Caco-2 (cell line): ENCODE measurements at regions not wholly inside any gene's neighbourhood (a gene's known extent, or its start where the extent isn't known, plus 50 kb on each side); places are given as distances from the start of the nearest gene placed in this dataset.

Experiments
- BruUV-seq: library from RNA; stranded (reverse); fragments of 400-500 nt; replicated peaks from 2 replicates; lab custom pipeline; 2021; lab: Mats Ljungman, UMichigan
- CTCF ChIA-PET: fragments of 300-600 bp; sonication (Branson Sonifier 250); formaldehyde crosslinking; loops from one replicate; lab custom pipeline; 2022; ENCODE audit warnings: antibody characterized with exemption; lab: Charles Lee
- POLR2A ChIA-PET: fragments of 300-600 bp; sonication (Branson Sonifier 250); formaldehyde crosslinking; loops from one replicate; lab custom pipeline; 2022; ENCODE audit warnings: antibody characterized with exemption; lab: Charles Lee
- DNase-seq, 2 experiments: peaks; one replicate each; pipeline versions ENCODE4 v3.0.0 to v3.0.0-alpha.2; 2020 to 2022
- H3K27me3 ChIP-seq: replicated peaks from 2 replicates; pipeline ENCODE4 v1.6.0; 2011; ENCODE audit warnings: low read length; ENCODE audit not compliant: control insufficient read depth, insufficient read depth
- H3K36me3 ChIP-seq: 2 replicates; pipeline ENCODE4 v1.5.1; 2011; ENCODE audit warnings: low read length; ENCODE audit not compliant: control insufficient read depth, insufficient read depth
- H3K4me1 ChIP-seq: fragments of 250-450 bp; sonication (Bioruptor Pico); 2 replicates; pipeline ENCODE4 v1.5.1; 2020; ENCODE audit warnings: mild to moderate bottlenecking
- H3K4me3 ChIP-seq: 2 replicates; pipeline ENCODE4 v1.5.1; 2011; ENCODE audit warnings: low read depth, mild to moderate bottlenecking, control low read depth, low read length
- H3K9me3 ChIP-seq: fragments of 250-450 bp; sonication (Bioruptor Pico); 2 replicates; pipeline ENCODE4 v1.5.1; 2020; ENCODE audit warnings: mild to moderate bottlenecking, moderate library complexity
- H3K27ac Mint-ChIP-seq: one replicate; pipeline ENCODE4 v1.8.0; 2022; ENCODE audit warnings: mixed read lengths; ENCODE audit not compliant: unreplicated experiment
- H3K27me3 Mint-ChIP-seq: one replicate; pipeline ENCODE4 v1.8.0; 2022; ENCODE audit warnings: mixed read lengths; ENCODE audit not compliant: insufficient read depth, unreplicated experiment
- H3K36me3 Mint-ChIP-seq: one replicate; pipeline ENCODE4 v1.8.0; 2022; ENCODE audit warnings: mild to moderate bottlenecking, mixed read lengths; ENCODE audit not compliant: insufficient read depth, unreplicated experiment
- H3K4me1 Mint-ChIP-seq: one replicate; pipeline ENCODE4 v1.8.0; 2022; ENCODE audit warnings: low read depth, mixed read lengths; ENCODE audit not compliant: unreplicated experiment
- H3K4me3 Mint-ChIP-seq: one replicate; pipeline ENCODE4 v1.8.0; 2022; ENCODE audit warnings: mild to moderate bottlenecking, moderate library complexity, mixed read lengths; ENCODE audit not compliant: unreplicated experiment
- H3K9me3 Mint-ChIP-seq: one replicate; pipeline ENCODE4 v1.8.0; 2022; ENCODE audit warnings: mixed read lengths; ENCODE audit not compliant: unreplicated experiment
- intact Hi-C: fragments of 100-400 bp; cut with micrococcal nuclease; formaldehyde crosslinking; loops from one replicate; pipeline ENCODE4 v1.10.0; 2022; ENCODE audit not compliant: unreplicated experiment
- TF ChIP-seq, protein P1 (sequence below), 2 experiments: fragments of 200-600 bp in 1 of 2; IDR thresholded peaks; 1 replicate in 1 of 2; 2 replicates in 1 of 2; pipeline versions ENCODE4 v1.5.1 to v1.8.0; 2011 to 2022; ENCODE audit warnings: antibody characterized with exemption in 1 of 2, control low read depth in 1 of 2, inconsistent platforms in 1 of 2, low read depth in 1 of 2, low read length in 1 of 2, mild to moderate bottlenecking in 1 of 2, moderate library complexity in 1 of 2; ENCODE audit not compliant: insufficient read depth in 1 of 2, severe bottlenecking in 1 of 2, unreplicated experiment in 1 of 2

DNA sequence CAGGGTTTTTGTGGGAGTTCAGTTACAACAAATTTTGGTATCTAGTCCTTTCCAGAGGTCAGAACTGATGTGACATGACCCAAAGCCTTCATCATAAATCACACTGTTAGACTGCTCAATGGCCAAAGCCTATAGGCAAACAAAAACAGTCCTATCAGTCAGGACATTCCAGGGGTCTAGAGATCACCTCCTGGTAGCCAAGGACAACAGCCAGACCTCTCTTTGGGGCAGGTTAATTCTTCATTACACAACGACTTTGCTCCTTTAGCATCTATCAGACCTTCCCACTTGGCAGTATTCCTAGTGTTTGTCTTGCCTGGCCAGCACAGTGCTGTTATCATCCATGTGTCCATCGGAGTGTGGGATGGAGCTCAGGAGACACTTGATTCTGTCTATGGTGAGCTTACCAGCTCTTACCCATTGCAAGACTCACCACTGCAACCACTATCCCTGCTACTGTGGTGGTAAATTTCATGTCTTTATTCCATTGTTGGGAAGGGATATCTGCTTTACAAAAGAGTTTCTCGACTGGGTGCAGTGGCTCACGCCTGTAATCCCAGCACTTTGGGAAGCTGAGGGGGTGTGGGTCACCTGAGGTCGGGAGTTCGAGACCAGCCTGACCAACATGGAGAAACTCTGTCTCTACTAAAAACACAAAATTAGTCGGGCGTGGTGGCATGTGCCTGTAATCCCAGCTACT, 95.5 kb upstream of the DHX40 start:
- H3K9me3 ChIP-seq, result no peaks in the 10 kb centered on the region
- TF ChIP-seq, protein P1, sequence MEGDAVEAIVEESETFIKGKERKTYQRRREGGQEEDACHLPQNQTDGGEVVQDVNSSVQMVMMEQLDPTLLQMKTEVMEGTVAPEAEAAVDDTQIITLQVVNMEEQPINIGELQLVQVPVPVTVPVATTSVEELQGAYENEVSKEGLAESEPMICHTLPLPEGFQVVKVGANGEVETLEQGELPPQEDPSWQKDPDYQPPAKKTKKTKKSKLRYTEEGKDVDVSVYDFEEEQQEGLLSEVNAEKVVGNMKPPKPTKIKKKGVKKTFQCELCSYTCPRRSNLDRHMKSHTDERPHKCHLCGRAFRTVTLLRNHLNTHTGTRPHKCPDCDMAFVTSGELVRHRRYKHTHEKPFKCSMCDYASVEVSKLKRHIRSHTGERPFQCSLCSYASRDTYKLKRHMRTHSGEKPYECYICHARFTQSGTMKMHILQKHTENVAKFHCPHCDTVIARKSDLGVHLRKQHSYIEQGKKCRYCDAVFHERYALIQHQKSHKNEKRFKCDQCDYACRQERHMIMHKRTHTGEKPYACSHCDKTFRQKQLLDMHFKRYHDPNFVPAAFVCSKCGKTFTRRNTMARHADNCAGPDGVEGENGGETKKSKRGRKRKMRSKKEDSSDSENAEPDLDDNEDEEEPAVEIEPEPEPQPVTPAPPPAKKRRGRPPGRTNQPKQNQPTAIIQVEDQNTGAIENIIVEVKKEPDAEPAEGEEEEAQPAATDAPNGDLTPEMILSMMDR (IDR thresholded peaks at IDR 0.05; ENCODE audit: insufficient read depth in 1 of 2, low read depth in 1 of 2, low read length in 1 of 2, severe bottlenecking in 1 of 2, unreplicated experiment in 1 of 2), result no peak
- H3K4me3 ChIP-seq, result no peak overlapping the region
- no TSS peak for BruUV-seq
- peak; percentile 40 to 47 for DNase-seq
- 0 out of 2 replicates have a peak, but pooled peaks cover 6% of the 10 kb centered on the region for H3K4me1 ChIP-seq
- no peaks in the 10 kb centered on the region for H3K36me3 Mint-ChIP-seq
- no peak overlapping the region for H3K27ac Mint-ChIP-seq
- ChIA-PET POLR2A (no interaction called here), CTCF (interaction anchor here (0.6 kb wide), 1 partner anchor 137 kb away, joined by 3 read pairs; no protein-coding TSS in a partner anchor)
- no peak overlapping the region for H3K4me3 Mint-ChIP-seq
- H3K27me3 ChIP-seq, result no peaks in the 10 kb centered on the region
- no peaks in the 10 kb centered on the region for H3K36me3 ChIP-seq
- no peaks in the 10 kb centered on the region for H3K9me3 Mint-ChIP-seq
- H3K27me3 Mint-ChIP-seq, result peaks cover under 1% of the 10 kb centered on the region
- intact Hi-C loops, result no loop called here
- H3K4me1 Mint-ChIP-seq, result peaks cover 6% of the 10 kb centered on the region

DNA sequence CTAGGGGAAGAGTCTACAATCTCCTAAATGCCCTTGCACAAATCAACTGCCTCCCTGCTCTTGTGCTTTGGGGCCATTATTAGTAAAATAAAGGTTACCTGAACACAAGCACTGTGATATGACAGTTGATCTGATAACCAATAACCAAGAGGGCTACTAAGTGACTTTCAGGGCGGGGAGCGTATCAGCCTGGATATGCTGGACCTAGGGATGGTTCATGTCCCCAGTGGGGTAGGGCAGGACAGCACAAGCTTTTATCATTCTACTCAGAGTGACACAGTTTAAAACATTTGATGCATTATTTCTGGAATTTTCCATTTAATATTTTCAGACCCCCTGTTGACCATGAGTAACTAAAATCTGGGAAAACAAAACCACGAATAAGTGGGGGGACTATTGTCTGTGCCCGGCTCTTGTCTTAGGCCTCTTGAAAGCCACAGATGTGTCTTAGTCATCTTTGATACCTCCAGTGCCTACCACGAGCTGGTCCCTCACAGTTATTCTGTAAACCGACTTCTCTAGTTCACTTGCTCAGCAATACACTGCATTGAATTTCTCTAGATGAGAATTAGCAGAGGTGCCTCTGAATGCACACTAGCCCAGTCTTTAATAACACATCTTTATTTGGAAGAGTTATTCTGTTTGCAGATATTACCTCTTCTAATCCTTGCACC, 94.6 kb upstream of the DHX40 start:
- Mint-ChIP-seq H3K9me3 (no peaks in the 10 kb centered on the region), H3K27me3 (peaks cover 2% of the 10 kb centered on the region), H3K36me3 (no peaks in the 10 kb centered on the region), H3K4me1 (no peaks in the 10 kb centered on the region), H3K27ac (no peak overlapping the region), H3K4me3 (no peak overlapping the region)
- no TSS peak for BruUV-seq
- POLR2A ChIA-PET, result interaction anchor here (0.5 kb wide), 1 partner anchor 11 kb away, joined by 3 read pairs; no protein-coding TSS in a partner anchor
- Histone ChIP-seq H3K9me3 (no peaks in the 10 kb centered on the region), H3K36me3 (no peaks in the 10 kb centered on the region), H3K4me1 (0 out of 2 replicates have a peak, but pooled peaks cover 6% of the 10 kb centered on the region), H3K4me3 (no peak overlapping the region), H3K27me3 (no peaks in the 10 kb centered on the region)
- CTCF ChIA-PET, result interaction anchor here (0.6 kb wide), 2 partner anchors 138 to 160 kb away, joined by 3 read pairs; no protein-coding TSS in a partner anchor
- DNase-seq, result no peak
- intact Hi-C loops, result no loop called here
- TF ChIP-seq, protein P1 (IDR thresholded peaks at IDR 0.05; ENCODE audit: insufficient read depth in 1 of 2, low read depth in 1 of 2, low read length in 1 of 2, severe bottlenecking in 1 of 2, unreplicated experiment in 1 of 2), result no peak

DNA sequence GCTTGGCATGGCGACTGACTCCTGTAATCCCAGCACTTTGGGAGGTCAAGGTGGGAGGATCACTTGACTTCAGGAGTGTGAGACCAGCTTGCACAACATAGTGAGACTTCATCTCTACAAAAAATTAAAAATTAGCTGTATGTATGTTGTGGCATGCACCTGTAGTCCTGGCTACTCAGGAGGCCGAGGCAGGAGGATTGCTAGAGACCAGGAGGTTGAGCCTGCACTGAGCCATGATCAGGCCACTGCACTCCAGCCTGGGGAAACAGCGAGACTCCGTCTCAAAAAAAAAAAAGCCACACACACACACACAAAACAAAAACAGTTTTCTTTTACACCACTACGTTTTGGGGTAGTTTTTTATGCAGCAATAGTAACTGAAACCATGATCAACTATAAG, 89.0 kb upstream of the DHX40 start:
- no peaks in the 10 kb centered on the region for H3K36me3 Mint-ChIP-seq
- no peak overlapping the region for H3K27ac Mint-ChIP-seq
- no peaks in the 10 kb centered on the region for H3K9me3 ChIP-seq
- H3K4me3 ChIP-seq, result no peak overlapping the region
- H3K27me3 Mint-ChIP-seq, result peaks cover 2% of the 10 kb centered on the region
- intact Hi-C loops, result no loop called here
- H3K27me3 ChIP-seq, result no peaks in the 10 kb centered on the region
- no peaks in the 10 kb centered on the region for H3K4me1 ChIP-seq
- H3K4me1 Mint-ChIP-seq, result no peaks in the 10 kb centered on the region
- BruUV-seq, result no TSS peak
- no peaks in the 10 kb centered on the region for H3K36me3 ChIP-seq
- no peaks in the 10 kb centered on the region for H3K9me3 Mint-ChIP-seq
- ChIA-PET POLR2A (no interaction called here), CTCF (no interaction called here)
- no peak overlapping the region for H3K4me3 Mint-ChIP-seq
- DNase-seq, result no peak
- TF ChIP-seq, protein P1 (IDR thresholded peaks at IDR 0.05; ENCODE audit: insufficient read depth in 1 of 2, low read depth in 1 of 2, low read length in 1 of 2, severe bottlenecking in 1 of 2, unreplicated experiment in 1 of 2), result no peak
